HL-60 (cell line): ENCODE measurements at regions not wholly inside any gene's neighbourhood (a gene's known extent, or its start where the extent isn't known, plus 50 kb on each side); places are given as distances from the start of the nearest gene placed in this dataset.

Experiments
- CTCF ChIP-seq: IDR thresholded peaks from one replicate; pipeline ENCODE4 v1.5.1; 2011; ENCODE audit warnings: low read length, control low read depth, inconsistent platforms; ENCODE audit not compliant: insufficient read depth
- GABPA ChIP-seq: IDR thresholded peaks from 2 replicates; pipeline ENCODE4 v1.6.1; 2012; ENCODE audit warnings: low read depth
- POLR2AphosphoS5 ChIP-seq: IDR thresholded peaks from 2 replicates; pipeline ENCODE4 v1.6.1; 2012; ENCODE audit warnings: low read depth
- REST ChIP-seq: IDR thresholded peaks from 2 replicates; pipeline ENCODE4 v1.6.1; 2012; ENCODE audit warnings: low read depth; ENCODE audit not compliant: insufficient replicate concordance

GRCh38 chr10:57334523-57334922 is 933.2 kb downstream of the IPMK start:
- TF ChIP-seq CTCF (no peak), GABPA (no peak), REST (no peak), POLR2AphosphoS5 (no peak)
